ENCODE measurements at regions not wholly inside any gene's neighbourhood (a gene's known extent, or its start where the extent isn't known, plus 50 kb on each side); places are given as distances from the start of the nearest gene placed in this dataset.

GRCh38 chr5:125703616-125704015 is 719.6 kb upstream of the GRAMD2B start:
- TF ChIP-seq CTCF (IDR thresholded peaks at IDR 0.05) = no peak
- TF ChIP-seq EP300 (IDR thresholded peaks at IDR 0.05) = no peak
- TF ChIP-seq POLR2AphosphoS5 (IDR thresholded peaks at IDR 0.05) = no peak

Measured in suprapubic skin (tissue), 4 donors.